Transverse colon (tissue), 4 donors: ENCODE measurements at regions not wholly inside any gene's neighbourhood (a gene's known extent, or its start where the extent isn't known, plus 50 kb on each side); places are given as distances from the start of the nearest gene placed in this dataset.

ENCODE experiments used
- DNase-seq: peaks from one replicate; pipeline ENCODE4 v3.0.0-alpha.2; 2019
- H3K27ac ChIP-seq, 4 donors: fragments of 200-600 bp; sonication (generic); 2 replicates each; pipeline ENCODE4 v1.5.1; 2016 to 2018; ENCODE audit warnings: inconsistent platforms in 4 of 4
- H3K27me3 ChIP-seq: fragments of 200-600 bp; sonication (generic); 2 replicates; pipeline ENCODE4 v1.5.1; 2017; ENCODE audit warnings: inconsistent platforms
- H3K36me3 ChIP-seq, 4 donors: fragments of 200-600 bp; sonication (generic); 2 replicates each; pipeline ENCODE4 v1.5.1; 2017 to 2019; ENCODE audit warnings: inconsistent platforms in 4 of 4
- H3K4me1 ChIP-seq, 4 donors: fragments of 200-600 bp; sonication (generic); 2 replicates each; pipeline ENCODE4 v1.5.1; 2017 to 2020; ENCODE audit warnings: inconsistent platforms in 4 of 4
- H3K4me3 ChIP-seq, 4 donors: fragments of 200-600 bp; sonication (generic); 1 replicate in 1 of 4; 2 replicates in 3 of 4; pipeline versions ENCODE4 v1.5.1 to v1.6.1; 2017 to 2019; ENCODE audit warnings: inconsistent platforms in 4 of 4
- H3K9me3 ChIP-seq, 2 donors: fragments of 200-600 bp; sonication (generic); 2 replicates each; pipeline ENCODE4 v1.5.1; 2017 to 2019; ENCODE audit warnings: inconsistent platforms in 2 of 2
- EP300 ChIP-seq: sonication (generic); formaldehyde crosslinking; IDR thresholded peaks from one replicate; pipeline ENCODE4 v1.6.1; 2017; ENCODE audit warnings: antibody characterized with exemption, low read depth
- POLR2A ChIP-seq: fragments of 450-650 bp; IDR thresholded peaks from one replicate; pipeline ENCODE4 v1.6.1; 2016; ENCODE audit warnings: antibody characterized with exemption, mild to moderate bottlenecking, moderate library complexity
- POLR2AphosphoS5 ChIP-seq, 3 donors: sonication (generic); formaldehyde crosslinking; IDR thresholded peaks; one replicate each; pipeline ENCODE4 v1.6.1; 2016; ENCODE audit warnings: antibody characterized with exemption in 3 of 3
- WGBS, 2 donors: methylation state at CpG; one replicate each; pipeline ENCODE4 v1.1.5; 2018; ENCODE audit warnings: low coverage in 1 of 2; 5-methylcytosine and 5-hydroxymethylcytosine counted together
- in situ Hi-C, 4 donors: fragments of 200-750 bp; cut with MboI; loops; one replicate each; pipeline versions ENCODE4 v1.15.0 to v1.15.1; 2017; ENCODE audit warnings: low sequenced_read_pairs in 3 of 4, low pct_ligation_motif_present in 1 of 4, low pct_unique_long_range_greater_than_20kb in 1 of 4
- intact Hi-C: fragments of 100-400 bp; cut with DNase I; formaldehyde crosslinking; loops from one replicate; pipeline ENCODE4 v1.15.1; 2023; ENCODE audit warnings: low total_unique reads
- TF ChIP-seq, protein P1 (sequence below), 5 experiments: fragments of 200-600 bp in 3 of 5; fragments of 450-650 bp in 2 of 5; sonication (generic) in 3 of 5; IDR thresholded peaks; 1 replicate in 2 of 5; 2 replicates in 3 of 5; pipeline ENCODE4 v1.5.1; 2016 to 2017; ENCODE audit warnings: antibody characterized with exemption in 5 of 5, inconsistent platforms in 3 of 5, mild to moderate bottlenecking in 2 of 5, moderate library complexity in 1 of 5

DNA sequence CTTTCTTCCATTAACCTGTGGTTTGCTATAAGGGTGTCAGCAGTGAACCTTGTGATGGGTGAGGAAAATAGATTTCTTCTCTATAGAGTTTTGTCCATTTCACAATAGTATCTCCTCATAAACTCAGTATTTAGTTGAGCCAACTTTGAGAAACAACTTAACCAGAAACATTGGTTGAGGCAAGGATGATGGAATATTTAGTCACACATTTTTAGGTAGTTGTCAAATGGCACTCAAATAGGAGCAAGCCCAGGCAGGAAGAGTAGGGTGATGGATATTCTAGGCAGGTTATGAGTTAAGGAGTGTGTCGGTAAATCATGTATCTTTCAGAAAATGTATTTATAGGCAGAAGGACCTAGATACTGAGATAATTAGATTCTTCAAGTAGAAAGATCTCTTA, 1267.6 kb downstream of the SLC16A7 start:
- WGBS, 2 donors = 82 to 90% methylated on average over 1 of the region's 1 CpG
- in situ Hi-C loops = no loop called here
- no peaks in the 10 kb centered on the region for H3K4me1 ChIP-seq
- intact Hi-C loops = no loop called here
- DNase-seq = no peak
- no peaks in the 10 kb centered on the region for H3K9me3 ChIP-seq
- no peaks in the 10 kb centered on the region for H3K36me3 ChIP-seq
- no peak for TF ChIP-seq POLR2A
- TF ChIP-seq POLR2AphosphoS5 (IDR thresholded peaks at IDR 0.05) = no peak
- TF ChIP-seq EP300 = no peak
- TF ChIP-seq, protein P1, sequence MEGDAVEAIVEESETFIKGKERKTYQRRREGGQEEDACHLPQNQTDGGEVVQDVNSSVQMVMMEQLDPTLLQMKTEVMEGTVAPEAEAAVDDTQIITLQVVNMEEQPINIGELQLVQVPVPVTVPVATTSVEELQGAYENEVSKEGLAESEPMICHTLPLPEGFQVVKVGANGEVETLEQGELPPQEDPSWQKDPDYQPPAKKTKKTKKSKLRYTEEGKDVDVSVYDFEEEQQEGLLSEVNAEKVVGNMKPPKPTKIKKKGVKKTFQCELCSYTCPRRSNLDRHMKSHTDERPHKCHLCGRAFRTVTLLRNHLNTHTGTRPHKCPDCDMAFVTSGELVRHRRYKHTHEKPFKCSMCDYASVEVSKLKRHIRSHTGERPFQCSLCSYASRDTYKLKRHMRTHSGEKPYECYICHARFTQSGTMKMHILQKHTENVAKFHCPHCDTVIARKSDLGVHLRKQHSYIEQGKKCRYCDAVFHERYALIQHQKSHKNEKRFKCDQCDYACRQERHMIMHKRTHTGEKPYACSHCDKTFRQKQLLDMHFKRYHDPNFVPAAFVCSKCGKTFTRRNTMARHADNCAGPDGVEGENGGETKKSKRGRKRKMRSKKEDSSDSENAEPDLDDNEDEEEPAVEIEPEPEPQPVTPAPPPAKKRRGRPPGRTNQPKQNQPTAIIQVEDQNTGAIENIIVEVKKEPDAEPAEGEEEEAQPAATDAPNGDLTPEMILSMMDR (IDR thresholded peaks at IDR 0.05) = no peak
- no peaks in the 10 kb centered on the region for H3K27me3 ChIP-seq
- no peak overlapping the region for H3K27ac ChIP-seq
- H3K4me3 ChIP-seq = no peak overlapping the region

DNA sequence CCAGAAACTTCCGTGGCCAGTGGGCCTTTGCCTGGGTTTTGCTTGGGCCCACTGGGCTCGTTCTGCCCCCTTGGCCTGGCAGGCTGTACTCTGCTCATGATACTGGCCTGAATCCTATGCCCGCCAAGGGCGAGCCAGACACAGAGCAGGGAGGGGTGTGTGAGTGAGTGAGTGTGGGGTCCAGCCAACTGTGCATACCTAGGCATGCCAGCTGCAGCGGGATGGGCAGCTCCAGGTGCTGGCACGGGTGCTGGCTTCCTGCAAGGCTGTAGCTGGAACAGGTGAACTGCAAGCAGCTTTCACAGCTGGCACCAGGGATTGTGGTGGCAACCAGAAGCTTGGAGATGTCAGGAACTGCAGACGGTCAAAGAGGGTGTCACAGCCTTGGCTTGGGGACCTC, 1276.4 kb downstream of the SLC16A7 start:
- 77% methylated on average over 7 of the region's 7 CpGs; no CpG with 5 or more reads in 1 of the 2 donors for WGBS, 2 donors
- H3K27ac ChIP-seq = no peak overlapping the region
- no peaks in the 10 kb centered on the region for H3K36me3 ChIP-seq
- TF ChIP-seq POLR2A = no peak
- no peak for TF ChIP-seq POLR2AphosphoS5 (IDR thresholded peaks at IDR 0.05)
- TF ChIP-seq, protein P1 (IDR thresholded peaks at IDR 0.05) = no peak
- H3K4me1 ChIP-seq = no peaks in the 10 kb centered on the region
- no peak for DNase-seq
- H3K4me3 ChIP-seq = no peak overlapping the region
- peaks cover 0 to 4% of the 10 kb centered on the region in 2 donors for H3K9me3 ChIP-seq
- H3K27me3 ChIP-seq = no peaks in the 10 kb centered on the region
- intact Hi-C loops = no loop called here
- in situ Hi-C loops = no loop called here

DNA sequence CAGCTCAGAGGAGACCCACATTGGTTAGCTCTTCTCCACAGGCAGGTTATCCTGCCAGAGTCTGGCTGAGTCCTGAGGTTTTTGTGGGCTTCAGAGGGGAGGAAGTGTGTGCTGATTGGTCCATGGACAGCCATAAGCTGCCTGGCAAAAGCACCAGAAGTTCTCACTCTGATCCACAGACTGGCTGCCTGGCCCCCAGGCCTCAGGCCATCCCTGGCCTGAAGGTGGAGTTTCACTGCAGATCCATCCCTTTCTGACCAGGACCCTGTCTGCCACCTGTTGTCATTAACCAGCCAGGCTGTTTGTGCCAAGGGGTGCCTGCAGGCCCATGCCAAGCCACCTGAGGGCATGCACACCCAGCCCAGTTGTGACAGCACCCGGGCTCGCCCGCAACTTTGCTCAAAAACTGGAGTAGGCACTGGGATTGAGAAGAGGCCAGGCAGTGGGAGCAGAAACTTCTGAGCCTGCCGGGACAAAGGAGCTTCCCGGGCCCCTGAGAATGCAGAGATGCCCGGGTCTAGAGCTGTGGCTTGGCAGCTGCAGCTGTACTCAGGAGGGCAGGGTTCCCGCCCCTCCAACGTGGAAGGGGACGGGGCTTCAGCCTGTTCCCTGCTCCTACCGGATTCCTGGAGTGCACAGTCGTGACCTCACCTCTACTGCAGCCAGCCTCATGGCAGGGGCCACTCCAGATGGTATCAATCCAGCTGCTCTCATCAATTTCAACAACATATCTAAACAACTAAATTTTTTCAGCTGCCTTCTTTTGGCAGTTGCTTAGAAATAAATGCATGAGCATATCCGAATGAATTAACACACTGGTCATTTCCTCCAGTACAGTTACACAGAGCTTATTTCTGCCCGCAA, 1277.3 kb downstream of the SLC16A7 start:
- Histone ChIP-seq H3K4me3 (no peak overlapping the region), H3K4me1 (no peaks in the 10 kb centered on the region), H3K36me3 (no peaks in the 10 kb centered on the region), H3K9me3 (peaks cover 0 to 4% of the 10 kb centered on the region in 2 donors), H3K27ac (no peak overlapping the region), H3K27me3 (no peaks in the 10 kb centered on the region)
- 63 to 68% methylated on average over 2 to 13 of the region's 13 CpGs for WGBS, 2 donors
- TF ChIP-seq, protein P1 (IDR thresholded peaks at IDR 0.05) = no peak
- TF ChIP-seq POLR2A (no peak), EP300 (no peak), POLR2AphosphoS5 (IDR thresholded peaks at IDR 0.05) (no peak)
- intact Hi-C loops (no loop called here), in situ Hi-C loops (no loop called here)
- DNase-seq = no peak

DNA sequence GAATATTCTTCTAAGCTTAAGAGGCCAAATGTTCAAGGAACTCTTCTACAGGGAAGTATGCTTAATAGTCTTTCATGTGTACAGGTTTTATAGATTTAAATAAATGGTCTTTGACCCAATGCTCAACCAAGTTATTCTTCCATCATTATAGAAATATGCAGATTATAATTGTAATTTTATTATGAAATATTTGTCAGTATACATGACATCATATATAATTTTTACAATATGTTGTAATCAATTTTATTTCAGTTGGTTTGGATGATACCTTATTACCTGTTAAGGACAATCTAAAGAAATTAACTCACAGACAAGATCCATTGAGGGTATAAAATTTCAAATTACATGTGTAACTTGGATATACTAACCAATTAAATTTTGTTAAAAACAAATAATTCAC, 1278.3 kb downstream of the SLC16A7 start:
- peaks cover 0 to 4% of the 10 kb centered on the region in 2 donors for H3K9me3 ChIP-seq
- intact Hi-C loops (no loop called here), in situ Hi-C loops (no loop called here)
- H3K4me1 ChIP-seq = no peaks in the 10 kb centered on the region
- H3K36me3 ChIP-seq = no peaks in the 10 kb centered on the region
- H3K27ac ChIP-seq = no peak overlapping the region
- no peaks in the 10 kb centered on the region for H3K27me3 ChIP-seq
- H3K4me3 ChIP-seq = no peak overlapping the region
- TF ChIP-seq, protein P1 (IDR thresholded peaks at IDR 0.05) = no peak
- TF ChIP-seq POLR2AphosphoS5 (IDR thresholded peaks at IDR 0.05) = no peak
- TF ChIP-seq EP300 = no peak
- TF ChIP-seq POLR2A = no peak
- no peak for DNase-seq
